Transverse colon (tissue), 4 donors: ENCODE measurements at regions not wholly inside any gene's neighbourhood (a gene's known extent, or its start where the extent isn't known, plus 50 kb on each side); places are given as distances from the start of the nearest gene placed in this dataset.

Experiments used
- POLR2A ChIP-seq: fragments of 450-650 bp; IDR thresholded peaks from one replicate; pipeline ENCODE4 v1.6.1; 2016; ENCODE audit warnings: antibody characterized with exemption, mild to moderate bottlenecking, moderate library complexity
- POLR2AphosphoS5 ChIP-seq, 3 donors: sonication (generic); formaldehyde crosslinking; IDR thresholded peaks; one replicate each; pipeline ENCODE4 v1.6.1; 2016; ENCODE audit warnings: antibody characterized with exemption in 3 of 3
- TF ChIP-seq, protein P1 (sequence below), 5 experiments: fragments of 200-600 bp in 3 of 5; fragments of 450-650 bp in 2 of 5; sonication (generic) in 3 of 5; IDR thresholded peaks; 1 replicate in 2 of 5; 2 replicates in 3 of 5; pipeline ENCODE4 v1.5.1; 2016 to 2017; ENCODE audit warnings: antibody characterized with exemption in 5 of 5, inconsistent platforms in 3 of 5, mild to moderate bottlenecking in 2 of 5, moderate library complexity in 1 of 5

DNA sequence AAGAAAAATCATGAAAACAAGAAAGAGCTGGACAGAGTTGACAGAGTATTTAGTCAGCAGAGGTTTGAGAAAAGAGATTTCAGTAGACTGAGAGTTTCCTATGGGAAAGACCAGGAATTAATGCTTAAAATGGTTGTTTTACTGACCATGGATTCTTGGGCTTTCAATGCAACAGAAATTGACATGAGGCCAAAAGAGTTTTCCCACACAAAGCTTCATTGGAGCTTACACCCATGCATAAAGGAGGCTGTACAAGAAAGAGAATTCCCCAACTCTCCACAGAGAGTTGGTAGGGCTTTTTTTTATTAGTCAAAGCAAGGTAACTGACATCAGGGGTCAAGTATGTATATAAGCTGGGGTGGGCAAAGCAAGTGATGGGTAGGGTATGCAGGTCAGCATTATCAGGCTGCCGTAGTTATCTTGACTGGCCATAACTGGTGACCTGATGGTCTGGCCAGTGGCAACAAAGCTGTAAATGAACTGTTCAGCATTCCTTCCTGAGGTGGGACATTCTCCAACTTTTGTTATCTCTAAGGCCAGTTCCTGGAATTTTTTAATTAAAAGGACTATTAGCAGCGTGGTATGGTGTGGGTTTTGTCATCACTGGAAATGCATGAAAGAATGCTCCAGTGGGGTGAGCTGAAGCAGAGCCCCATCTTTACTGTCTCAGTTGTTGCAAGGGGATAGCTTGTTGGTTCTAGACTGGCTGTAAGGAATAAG, 117.0 kb downstream of the ADAM29 start:
- TF ChIP-seq, protein P1, sequence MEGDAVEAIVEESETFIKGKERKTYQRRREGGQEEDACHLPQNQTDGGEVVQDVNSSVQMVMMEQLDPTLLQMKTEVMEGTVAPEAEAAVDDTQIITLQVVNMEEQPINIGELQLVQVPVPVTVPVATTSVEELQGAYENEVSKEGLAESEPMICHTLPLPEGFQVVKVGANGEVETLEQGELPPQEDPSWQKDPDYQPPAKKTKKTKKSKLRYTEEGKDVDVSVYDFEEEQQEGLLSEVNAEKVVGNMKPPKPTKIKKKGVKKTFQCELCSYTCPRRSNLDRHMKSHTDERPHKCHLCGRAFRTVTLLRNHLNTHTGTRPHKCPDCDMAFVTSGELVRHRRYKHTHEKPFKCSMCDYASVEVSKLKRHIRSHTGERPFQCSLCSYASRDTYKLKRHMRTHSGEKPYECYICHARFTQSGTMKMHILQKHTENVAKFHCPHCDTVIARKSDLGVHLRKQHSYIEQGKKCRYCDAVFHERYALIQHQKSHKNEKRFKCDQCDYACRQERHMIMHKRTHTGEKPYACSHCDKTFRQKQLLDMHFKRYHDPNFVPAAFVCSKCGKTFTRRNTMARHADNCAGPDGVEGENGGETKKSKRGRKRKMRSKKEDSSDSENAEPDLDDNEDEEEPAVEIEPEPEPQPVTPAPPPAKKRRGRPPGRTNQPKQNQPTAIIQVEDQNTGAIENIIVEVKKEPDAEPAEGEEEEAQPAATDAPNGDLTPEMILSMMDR (IDR thresholded peaks at IDR 0.05): no peak
- TF ChIP-seq POLR2A: no peak
- no peak for TF ChIP-seq POLR2AphosphoS5 (IDR thresholded peaks at IDR 0.05)
